K562 (cell line): ENCODE measurements at regions not wholly inside any gene's neighbourhood (a gene's known extent, or its start where the extent isn't known, plus 50 kb on each side); places are given as distances from the start of the nearest gene placed in this dataset.

Experiments used
- ATAC-seq: fragments of 200-7000 bp; cut with Tn5 transposase; 3 replicates; pipeline ENCODE4 v1.9.1; 2020; ENCODE audit warnings: moderate library complexity
- BruUV-seq: library from RNA; stranded (reverse); fragments of 400-500 nt; replicated peaks from 2 replicates; lab custom pipeline; 2021; lab: Mats Ljungman, UMichigan
- CTCF ChIA-PET: fragments of 300-600 bp; formaldehyde crosslinking; extraction: SDS; loops from one replicate; lab custom pipeline; 2021; ENCODE audit warnings: low intra/inter-chr PET ratio; lab: Yijun Ruan, JAX
- POLR2A ChIA-PET: fragments of 300-600, 350-650 bp; sonication (Branson Sonifier 250); formaldehyde crosslinking; extraction: SDS; loops from one replicate; lab custom pipeline; 2021; ENCODE audit warnings: antibody characterized with exemption, inconsistent platforms; lab: Yijun Ruan, JAX
- DNase-seq, 4 experiments: peaks; one replicate each; pipeline versions ENCODE4 v3.0.0 to v3.0.0-alpha.2; 2011 to 2018; ENCODE audit warnings: low spot score in 3 of 4, mixed read lengths in 3 of 4; ENCODE audit errors: extremely low read depth in 1 of 4
- FAIRE-seq: peaks from 2 replicates; lab custom pipeline; 2011; peaks lifted over from hg19 to GRCh38; lab: Jason Lieb, UNC
- H2AFZ ChIP-seq: 2 replicates; pipeline ENCODE4 v1.6.0; 2011; ENCODE audit warnings: low read depth, low read length, control low read depth, inconsistent platforms
- H3K27ac ChIP-seq: fragments of 200-600 bp; 3 replicates; pipeline ENCODE4 v1.8.0; 2011; ENCODE audit warnings: low read depth, mild to moderate bottlenecking, control low read depth, inconsistent platforms, low read length, moderate library complexity, mixed read lengths; ENCODE audit errors: extremely low read depth
- H3K27me3 ChIP-seq, 2 experiments: fragments of 300-600 bp in 1 of 2; 2 replicates in 1 of 2; 3 replicates in 1 of 2; pipeline versions ENCODE4 v1.6.0 to v1.8.0; 2011; ENCODE audit warnings: inconsistent platforms in 2 of 2, low read length in 2 of 2, mild to moderate bottlenecking in 1 of 2, mixed read lengths in 1 of 2, moderate library complexity in 1 of 2; ENCODE audit not compliant: control insufficient read depth in 2 of 2, insufficient read depth in 2 of 2
- H3K36me3 ChIP-seq: fragments of 300-600 bp; 3 replicates; pipeline ENCODE4 v1.8.0; 2011; ENCODE audit warnings: mild to moderate bottlenecking, low read length, inconsistent platforms; ENCODE audit not compliant: control insufficient read depth, insufficient read depth
- H3K4me1 ChIP-seq, 2 experiments: fragments of 200-600 bp in 1 of 2; replicated peaks in 1 of 2; 2 replicates in 1 of 2; 3 replicates in 1 of 2; pipeline versions ENCODE4 v1.5.1 to v1.8.0; 2011; ENCODE audit warnings: inconsistent platforms in 2 of 2, low read length in 2 of 2, mild to moderate bottlenecking in 1 of 2, mixed read lengths in 1 of 2, moderate library complexity in 1 of 2; ENCODE audit not compliant: control insufficient read depth in 2 of 2, insufficient read depth in 2 of 2
- H3K4me2 ChIP-seq: 2 replicates; pipeline ENCODE4 v1.6.1; 2011; ENCODE audit warnings: low read length, control low read depth, inconsistent platforms, mixed read lengths; ENCODE audit not compliant: insufficient read depth
- H3K4me3 ChIP-seq: fragments of 200-600 bp; sonication (generic), shearing (Covaris generic); 2 replicates; pipeline ENCODE4 v1.5.1; 2016; ENCODE audit warnings: control low read depth, inconsistent platforms
- H3K79me2 ChIP-seq: fragments of 200-600 bp; 3 replicates; pipeline ENCODE4 v1.8.0; 2011; ENCODE audit warnings: low read length, inconsistent platforms; ENCODE audit not compliant: control insufficient read depth, insufficient read depth
- H3K9ac ChIP-seq, 2 experiments: 2 replicates each; pipeline versions ENCODE4 v1.6.0 to v1.6.1; 2011; ENCODE audit warnings: low read depth in 2 of 2, low read length in 2 of 2, control low read depth in 1 of 2, inconsistent platforms in 1 of 2, mild to moderate bottlenecking in 1 of 2, mixed read lengths in 1 of 2; ENCODE audit not compliant: insufficient read depth in 1 of 2
- H3K9me1 ChIP-seq: one replicate; pipeline ENCODE4 v1.6.0; 2011; ENCODE audit warnings: inconsistent platforms, mild to moderate bottlenecking, low read length, moderate library complexity; ENCODE audit not compliant: control insufficient read depth, insufficient read depth
- H3K9me3 ChIP-seq: replicated peaks from 2 replicates; pipeline ENCODE4 v1.5.1; 2011; ENCODE audit warnings: low read depth, low read length, inconsistent platforms; ENCODE audit not compliant: control insufficient read depth, insufficient read depth
- H4K20me1 ChIP-seq: replicated peaks from 2 replicates; pipeline ENCODE4 v1.6.1; 2011; ENCODE audit warnings: low read length, inconsistent platforms, mixed read lengths; ENCODE audit not compliant: control insufficient read depth, insufficient read depth
- BRD9 ChIP-seq: fragments of 450-650 bp; IDR thresholded peaks from 2 replicates; pipeline ENCODE4 v1.6.1; 2018; ENCODE audit warnings: low read depth; ENCODE audit not compliant: partially characterized antibody
- CLOCK ChIP-seq: fragments of 250-450 bp; sonication (Bioruptor Pico); IDR thresholded peaks from 2 replicates; pipeline ENCODE4 v1.4.0; 2020; ENCODE audit warnings: mild to moderate bottlenecking, moderate library complexity, borderline replicate concordance
- ESRRB ChIP-seq: fragments of 250-450 bp; sonication (Bioruptor Pico); IDR thresholded peaks from 2 replicates; pipeline ENCODE4 v1.5.0; 2020; ENCODE audit warnings: mild to moderate bottlenecking, moderate library complexity, borderline replicate concordance
- L3MBTL2 ChIP-seq: fragments of 450-650 bp; IDR thresholded peaks from 2 replicates; pipeline ENCODE4 v1.6.1; 2016; ENCODE audit warnings: mild to moderate bottlenecking, moderate library complexity
- MYC ChIP-seq, 2 experiments: fragments of 250-450 bp in 1 of 2; sonication (Bioruptor Pico) in 1 of 2; IDR thresholded peaks; 2 replicates each; pipeline versions ENCODE4 v1.5.1 to v1.6.1; 2012 to 2021; ENCODE audit warnings: low read depth in 2 of 2, borderline replicate concordance in 1 of 2, improper control_type of control experiment in 1 of 2, low read length in 1 of 2, mild to moderate bottlenecking in 1 of 2, moderate library complexity in 1 of 2
- NFE2L1 ChIP-seq: fragments of 450-650 bp; IDR thresholded peaks from 2 replicates; pipeline ENCODE4 v1.6.1; 2016; ENCODE audit warnings: missing genetic modification characterization, low read depth, mild to moderate bottlenecking, missing compliant biosample characterization, moderate library complexity, borderline replicate concordance
- NFIC ChIP-seq: fragments of 450-650 bp; IDR thresholded peaks from 2 replicates; pipeline ENCODE4 v1.6.1; 2017; ENCODE audit warnings: mild to moderate bottlenecking, inconsistent platforms
- PHB2 ChIP-seq: fragments of 450-650 bp; IDR thresholded peaks from 2 replicates; pipeline ENCODE4 v1.6.1; 2017; ENCODE audit warnings: low read depth
- POLR3G ChIP-seq: IDR thresholded peaks from 2 replicates; pipeline ENCODE4 v1.6.1; 2011; ENCODE audit not compliant: insufficient read length, insufficient replicate concordance; ENCODE audit errors: extremely low read depth
- SNRNP70 ChIP-seq: fragments of 200-400 bp; formaldehyde crosslinking; optimal IDR thresholded peaks from 2 replicates; pipeline ENCODE3; 2017; ENCODE audit warnings: low read depth, low read length
- SP1 ChIP-seq: sonication (generic); formaldehyde crosslinking; IDR thresholded peaks from 2 replicates; pipeline ENCODE4 v1.8.1; 2022; ENCODE audit warnings: mild to moderate bottlenecking, missing genetic modification reagents
- ZNF140 ChIP-seq: fragments of 250-450 bp; sonication (Bioruptor Pico); IDR thresholded peaks from 2 replicates; pipeline ENCODE4 v1.8.0; 2021; ENCODE audit warnings: moderate library complexity, mild to moderate bottlenecking, inconsistent platforms
- ZNF224 ChIP-seq: sonication (generic); formaldehyde crosslinking; IDR thresholded peaks from 2 replicates; pipeline ENCODE4 v1.8.0; 2022; ENCODE audit warnings: mild to moderate bottlenecking, missing genetic modification reagents
- ZNF398 ChIP-seq: fragments of 250-450 bp; sonication (Bioruptor Pico); IDR thresholded peaks from 2 replicates; pipeline ENCODE4 v1.8.0; 2021; ENCODE audit warnings: moderate library complexity, mild to moderate bottlenecking, inconsistent platforms
- ZNF707 ChIP-seq: fragments of 250-450 bp; sonication (Bioruptor Pico); conservative IDR thresholded peaks from 2 replicates; pipeline ENCODE4 v1.8.0; 2022; ENCODE audit warnings: inconsistent platforms, mild to moderate bottlenecking, moderate library complexity
- ZNF77 ChIP-seq: fragments of 250-450 bp; sonication (Bioruptor Pico); IDR thresholded peaks from 2 replicates; pipeline ENCODE4 v1.5.0; 2020
- WGBS: fragments of 100-300 bp; shearing (Covaris generic); methylation state at CpG from one replicate; pipeline ENCODE4 v1.1.6; 2016; ENCODE audit warnings: low coverage, mixed read lengths; ENCODE audit not compliant: insufficient coverage; ENCODE audit errors: missing lambda C conversion rate; 5-methylcytosine and 5-hydroxymethylcytosine counted together
- in situ Hi-C: fragments of 300-500 bp; cut with MboI; formaldehyde crosslinking; loops from 4 replicates; pipeline ENCODE4 v1.15.0; 2018; ENCODE audit warnings: inconsistent platforms, mixed read lengths
- intact Hi-C: fragments of 100-400 bp; cut with micrococcal nuclease; formaldehyde crosslinking; loops from 2 replicates; pipeline ENCODE4 v1.14.2; 2022

GRCh38 chrX:40893251-40893910 lies 158.0 kb upstream of the MED14 start (continued):
- TF ChIP-seq BRD9 = no peak
- TF ChIP-seq NFE2L1 (tag) = no peak
- no peak for TF ChIP-seq ZNF707
- TF ChIP-seq NFIC = no peak
- no peak for TF ChIP-seq MYC (IDR thresholded peaks at IDR 0.05; ENCODE audit: low read depth, low read length)
- no peak for TF ChIP-seq MYC (CRISPR knock-in tag; IDR thresholded peaks at IDR 0.05; ENCODE audit: borderline replicate concordance, low read depth)

- Histone ChIP-seq H3K27ac (no peak overlapping the region), H3K4me3 (no peak overlapping the region), H3K9me1 (no peaks in the 10 kb centered on the region), H2AFZ (no peak overlapping the region), H3K4me1 (no peaks in the 10 kb centered on the region), H3K9me3 (no peaks in the 10 kb centered on the region), H3K4me2 (no peak overlapping the region), H3K36me3 (no peaks in the 10 kb centered on the region), H4K20me1 (no peaks in the 10 kb centered on the region), H3K79me2 (no peaks in the 10 kb centered on the region), H3K27me3 (no peaks in the 10 kb centered on the region), H3K9ac (no peak overlapping the region)
- ChIA-PET POLR2A (no interaction called here), CTCF (no interaction called here)
- no TSS peak for BruUV-seq
- WGBS = 11% methylated on average over 3 of the region's 3 CpGs
- in situ Hi-C loops (no loop called here), intact Hi-C loops (no loop called here)
- no peak for FAIRE-seq
- no peak for ATAC-seq
- no peak for TF ChIP-seq ZNF77 (CRISPR knock-in tag)
- TF ChIP-seq L3MBTL2 = no peak
- TF ChIP-seq ZNF398 = no peak
- TF ChIP-seq ESRRB (CRISPR knock-in tag) = no peak
- no peak for TF ChIP-seq ZNF140 (CRISPR knock-in tag)
- TF ChIP-seq PHB2 = no peak
- TF ChIP-seq SNRNP70 = no peak
- no peak for TF ChIP-seq SP1 (CRISPR knock-in tag)
- no peak for TF ChIP-seq CLOCK (CRISPR knock-in tag)
- TF ChIP-seq ZNF224 = no peak
- TF ChIP-seq POLR3G = no peak
- no peak for DNase-seq
These were observed 159.9 kb upstream of the MED14 start for GRCh38 chrX:40895246-40895645.
